NCI-H82 (cell line): ENCODE measurements at regions not wholly inside any gene's neighbourhood (a gene's known extent, or its start where the extent isn't known, plus 50 kb on each side); places are given as distances from the start of the nearest gene placed in this dataset.

ENCODE experiments used
- DNase-seq: peaks from one replicate; lab custom pipeline; 2025; lab: John Stamatoyannopoulos, UW

- DNase-seq, result no peak
Measured at GRCh38 chr11:27907091-27907490, 200.9 kb downstream of the KIF18A start.

- no peak for DNase-seq
Measured at GRCh38 chr11:27904358-27905055, 203.4 kb downstream of the KIF18A start.

GRCh38 chr11:27902981-27903624, 202.8 kb upstream of the BDNF start:
- no peak for DNase-seq

GRCh38 chr11:27898166-27898565, 197.9 kb upstream of the BDNF start:
- no peak for DNase-seq

- no peak for DNase-seq
Measured at GRCh38 chr11:27896096-27896495, 195.8 kb upstream of the BDNF start.

GRCh38 chr11:27894552-27894951, 194.3 kb upstream of the BDNF start:
- DNase-seq, result no peak

GRCh38 chr11:27886857-27887256, 186.6 kb upstream of the BDNF start:
- DNase-seq, result no peak

- no peak for DNase-seq
Measured at GRCh38 chr11:27882066-27882697, 181.9 kb upstream of the BDNF start.

GRCh38 chr11:27875831-27876775, 175.8 kb upstream of the BDNF start:
- no peak for DNase-seq

- no peak for DNase-seq
Measured at GRCh38 chr11:27874998-27875830, 175.0 kb upstream of the BDNF start.

GRCh38 chr11:27873664-27874063, 173.4 kb upstream of the BDNF start:
- DNase-seq, result no peak

- DNase-seq, result no peak
Measured at GRCh38 chr11:27871056-27871455, 170.8 kb upstream of the BDNF start.

GRCh38 chr11:27869701-27870100, 169.4 kb upstream of the BDNF start:
- DNase-seq, result no peak

- no peak for DNase-seq
Measured at GRCh38 chr11:27868709-27869108, 168.5 kb upstream of the BDNF start.

GRCh38 chr11:27868226-27868625, 168.0 kb upstream of the BDNF start:
- no peak for DNase-seq

GRCh38 chr11:27865105-27865504, 164.8 kb upstream of the BDNF start:
- no peak for DNase-seq

- no peak for DNase-seq
Measured at GRCh38 chr11:27864611-27865010, 164.4 kb upstream of the BDNF start.

- no peak for DNase-seq
Measured at GRCh38 chr11:27864091-27864491, 163.8 kb upstream of the BDNF start.

- peak; percentile 27 for DNase-seq
Measured at GRCh38 chr11:27863637-27864036, 163.4 kb upstream of the BDNF start.

- DNase-seq, result no peak
Measured at GRCh38 chr11:27861706-27862430, 161.6 kb upstream of the BDNF start.

GRCh38 chr11:27860811-27861210, 160.6 kb upstream of the BDNF start:
- DNase-seq, result no peak
